HCT116 (cell line): ENCODE measurements at regions not wholly inside any gene's neighbourhood (a gene's known extent, or its start where the extent isn't known, plus 50 kb on each side); places are given as distances from the start of the nearest gene placed in this dataset.

Experiments
- ATAC-seq: fragments of 200-7000 bp; cut with Tn5 transposase; 2 replicates; pipeline ENCODE4 v1.9.1; 2020; ENCODE audit warnings: mild to moderate bottlenecking, moderate library complexity
- BruUV-seq: library from RNA; stranded (reverse); fragments of 400-500 nt; replicated peaks from 2 replicates; lab custom pipeline; 2021; lab: Mats Ljungman, UMichigan
- CTCF ChIA-PET: fragments of 300-600 bp; sonication (Branson Sonifier 250); formaldehyde crosslinking; loops from one replicate; lab custom pipeline; 2021; ENCODE audit warnings: antibody characterized with exemption; lab: Charles Lee
- POLR2A ChIA-PET: fragments of 300-600, 350-600 bp; sonication (Branson Sonifier 250); formaldehyde crosslinking; loops from one replicate; lab custom pipeline; 2021; ENCODE audit warnings: antibody characterized with exemption; lab: Charles Lee
- RAD21 ChIA-PET, 2 experiments: fragments of 300-600 bp; sonication (Branson Sonifier 250); formaldehyde crosslinking; loops; one replicate each; lab custom pipeline; 2023; ENCODE audit warnings: low total read pairs in 2 of 2; ENCODE audit not compliant: uncharacterized antibody in 2 of 2, unreplicated experiment in 2 of 2, low non-redundant PET in 1 of 2; lab: Charles Lee
- DNase-seq: peaks from one replicate; pipeline ENCODE4 v3.0.0-alpha.2; 2010; ENCODE audit warnings: low read depth, low spot score
- H2AFZ ChIP-seq: fragments of 200-600 bp; shearing (Covaris generic), sonication (generic); 2 replicates; pipeline ENCODE4 v1.6.1; 2017; ENCODE audit warnings: low read depth, mixed run types, mixed read lengths, antibody characterized with exemption, low read length; ENCODE audit not compliant: poor library complexity, severe bottlenecking
- H3K27ac ChIP-seq: 2 replicates; pipeline ENCODE4 v1.5.1; 2012; ENCODE audit warnings: low read depth, low read length
- H3K27me3 ChIP-seq: fragments of 200-600 bp; sonication (generic); 2 replicates; pipeline ENCODE4 v1.6.1; 2016; ENCODE audit warnings: mixed run types, low read length, mixed read lengths; ENCODE audit not compliant: insufficient read depth
- H3K36me3 ChIP-seq, 2 experiments: fragments of 200-500 bp in 1 of 2; fragments of 200-600 bp in 1 of 2; sonication (Bioruptor generic) in 1 of 2; sonication (generic) in 1 of 2; 2 replicates each; pipeline versions ENCODE4 v1.5.1 to v1.6.1; 2014 to 2016; ENCODE audit warnings: low read length in 2 of 2, inconsistent platforms in 1 of 2, mixed read lengths in 1 of 2, mixed run types in 1 of 2; ENCODE audit not compliant: insufficient read depth in 2 of 2, control insufficient read depth in 1 of 2
- H3K4me1 ChIP-seq, 2 experiments: fragments of 200-600 bp in 1 of 2; sonication (generic) in 1 of 2; 2 replicates each; pipeline versions ENCODE4 v1.5.1 to v1.6.1; 2012 to 2017; ENCODE audit warnings: low read length in 2 of 2, inconsistent platforms in 1 of 2, mild to moderate bottlenecking in 1 of 2, mixed read lengths in 1 of 2, mixed run types in 1 of 2, moderate library complexity in 1 of 2; ENCODE audit not compliant: insufficient read depth in 2 of 2, control insufficient read depth in 1 of 2
- H3K4me2 ChIP-seq: fragments of 200-600 bp; sonication (generic); 2 replicates; pipeline ENCODE4 v1.6.1; 2017; ENCODE audit warnings: mixed run types, low read length, mixed read lengths
- H3K4me3 ChIP-seq, 2 experiments: fragments of 200-600 bp in 1 of 2; sonication (generic) in 1 of 2; replicated peaks in 1 of 2; 2 replicates each; pipeline ENCODE4 v1.5.1; 2011 to 2016; ENCODE audit warnings: low read length in 2 of 2, control low read depth in 1 of 2, low read depth in 1 of 2, mild to moderate bottlenecking in 1 of 2, mixed read lengths in 1 of 2, mixed run types in 1 of 2
- H3K79me2 ChIP-seq: fragments of 200-600 bp; sonication (generic); 2 replicates; pipeline ENCODE4 v1.6.1; 2017; ENCODE audit warnings: mild to moderate bottlenecking, mixed run types, low read length, moderate library complexity, mixed read lengths; ENCODE audit not compliant: insufficient read depth
- H3K9ac ChIP-seq: fragments of 200-600 bp; sonication (generic); 2 replicates; pipeline ENCODE4 v1.6.1; 2016; ENCODE audit warnings: low read length, mixed read lengths
- H3K9me2 ChIP-seq: fragments of 200-600 bp; sonication (generic), shearing (Covaris generic); 2 replicates; pipeline ENCODE4 v1.6.1; 2017; ENCODE audit warnings: mixed run types, mild to moderate bottlenecking, moderate library complexity; ENCODE audit not compliant: insufficient read depth
- H3K9me3 ChIP-seq, 2 experiments: fragments of 200-500 bp in 1 of 2; fragments of 200-600 bp in 1 of 2; sonication (Bioruptor generic) in 1 of 2; sonication (generic) in 1 of 2; 2 replicates each; pipeline ENCODE4 v1.6.1; 2014 to 2017; ENCODE audit warnings: low read length in 2 of 2, mixed read lengths in 2 of 2, inconsistent platforms in 1 of 2, low read depth in 1 of 2, mild to moderate bottlenecking in 1 of 2, mixed run types in 1 of 2, moderate library complexity in 1 of 2; ENCODE audit not compliant: control insufficient read depth in 1 of 2, insufficient read depth in 1 of 2
- H4K20me1 ChIP-seq: fragments of 200-600 bp; sonication (generic), shearing (Covaris generic); 2 replicates; pipeline ENCODE4 v1.6.1; 2017; ENCODE audit warnings: mixed run types, mild to moderate bottlenecking, moderate library complexity; ENCODE audit not compliant: insufficient read depth
- ATF3 ChIP-seq: IDR thresholded peaks from 2 replicates; pipeline ENCODE4 v1.6.1; 2012
- CBX3 ChIP-seq: IDR thresholded peaks from 2 replicates; pipeline ENCODE4 v1.6.1; 2012; ENCODE audit warnings: low read depth
- CTCF ChIP-seq, 3 experiments: fragments of 200-600 bp in 1 of 3; sonication (generic) in 1 of 3; IDR thresholded peaks in 2 of 3; conservative IDR thresholded peaks in 1 of 3; 2 replicates each; pipeline ENCODE4 v1.5.1; 2012 to 2017; ENCODE audit warnings: low read depth in 2 of 3, low read length in 2 of 3, antibody characterized with exemption in 1 of 3, borderline replicate concordance in 1 of 3, control low read depth in 1 of 3, mild to moderate bottlenecking in 1 of 3, mixed read lengths in 1 of 3, mixed run types in 1 of 3, moderate library complexity in 1 of 3; ENCODE audit not compliant: insufficient read depth in 1 of 3
- EGR1 ChIP-seq: IDR thresholded peaks from 2 replicates; pipeline ENCODE4 v1.6.1; 2012; ENCODE audit warnings: low read depth
- ELF1 ChIP-seq: IDR thresholded peaks from 2 replicates; pipeline ENCODE4 v1.6.1; 2012; ENCODE audit warnings: low read depth, borderline replicate concordance
- EZH2phosphoT487 ChIP-seq: fragments of 200-600 bp; IDR thresholded peaks from 2 replicates; pipeline ENCODE4 v1.6.1; 2018; ENCODE audit warnings: antibody characterized with exemption, borderline replicate concordance
- MAX ChIP-seq: IDR thresholded peaks from 2 replicates; pipeline ENCODE4 v1.6.1; 2012
- POLR2A ChIP-seq: IDR thresholded peaks from 2 replicates; pipeline ENCODE4 v1.7.0; 2011; ENCODE audit warnings: borderline replicate concordance; ENCODE audit not compliant: insufficient read depth, insufficient read length; ENCODE audit errors: extremely low read depth
- REST ChIP-seq: IDR thresholded peaks from 2 replicates; pipeline ENCODE4 v1.6.1; 2012; ENCODE audit warnings: low read depth
- SP1 ChIP-seq: IDR thresholded peaks from 2 replicates; pipeline ENCODE4 v1.6.1; 2012; ENCODE audit warnings: low read depth
- SRF ChIP-seq: IDR thresholded peaks from 2 replicates; pipeline ENCODE4 v1.6.1; 2012; ENCODE audit warnings: low read depth
- TCF7L2 ChIP-seq: IDR thresholded peaks from 2 replicates; pipeline ENCODE4 v1.7.0; 2011; ENCODE audit warnings: borderline replicate concordance, inconsistent platforms; ENCODE audit not compliant: insufficient read depth, insufficient read length; ENCODE audit errors: extremely low read depth
- YY1 ChIP-seq: IDR thresholded peaks from 2 replicates; pipeline ENCODE4 v1.6.1; 2011; ENCODE audit warnings: low read length, low read depth, moderate library complexity, mild to moderate bottlenecking; ENCODE audit not compliant: insufficient replicate concordance; ENCODE audit errors: extremely low read depth
- intact Hi-C: fragments of 100-400 bp; cut with micrococcal nuclease; formaldehyde crosslinking; loops from 2 replicates; pipeline ENCODE4 v1.10.0; 2022
- TF ChIP-seq, protein P1 (sequence below): IDR thresholded peaks from 2 replicates; pipeline ENCODE4 v1.6.1; 2011; ENCODE audit warnings: mild to moderate bottlenecking, low read length, moderate library complexity; ENCODE audit not compliant: insufficient replicate concordance; ENCODE audit errors: extremely low read depth

GRCh38 chr2:191614759-191615158 is 63.2 kb upstream of the NABP1 start:
- no peaks in the 10 kb centered on the region for H3K9me2 ChIP-seq

More at GRCh38 chr2:191614759-191615158, 63.2 kb upstream of the NABP1 start:
- CTCF ChIA-PET: no interaction called here
- POLR2A ChIA-PET: interaction anchor here (0.9 kb wide), 1 partner anchor 63 kb away, joined by 4 read pairs; the partner anchor contains the start of gene NABP1
- H3K4me3 ChIP-seq: no peak overlapping the region
- BruUV-seq: no TSS peak
- no peaks in the 10 kb centered on the region for H3K79me2 ChIP-seq
- H3K4me1 ChIP-seq: no peaks in the 10 kb centered on the region
- RAD21 ChIA-PET: no interaction called here
- no peaks in the 10 kb centered on the region for H3K27me3 ChIP-seq
- TF ChIP-seq CBX3 (no peak), SRF (no peak), REST (no peak), ELF1 (no peak), CTCF (IDR thresholded peaks at IDR 0.05 in 2 of 3, conservative IDR thresholded peaks at IDR 0.05 in 1 of 3; ENCODE audit: borderline replicate concordance in 1 of 3, insufficient read depth in 1 of 3, low read depth in 2 of 3, low read length in 2 of 3) (no peak), POLR2A (no peak), TCF7L2 (no peak), EZH2phosphoT487 (no peak), EGR1 (no peak), MAX (no peak), YY1 (no peak), SP1 (no peak), ATF3 (no peak)
- TF ChIP-seq, protein P1, sequence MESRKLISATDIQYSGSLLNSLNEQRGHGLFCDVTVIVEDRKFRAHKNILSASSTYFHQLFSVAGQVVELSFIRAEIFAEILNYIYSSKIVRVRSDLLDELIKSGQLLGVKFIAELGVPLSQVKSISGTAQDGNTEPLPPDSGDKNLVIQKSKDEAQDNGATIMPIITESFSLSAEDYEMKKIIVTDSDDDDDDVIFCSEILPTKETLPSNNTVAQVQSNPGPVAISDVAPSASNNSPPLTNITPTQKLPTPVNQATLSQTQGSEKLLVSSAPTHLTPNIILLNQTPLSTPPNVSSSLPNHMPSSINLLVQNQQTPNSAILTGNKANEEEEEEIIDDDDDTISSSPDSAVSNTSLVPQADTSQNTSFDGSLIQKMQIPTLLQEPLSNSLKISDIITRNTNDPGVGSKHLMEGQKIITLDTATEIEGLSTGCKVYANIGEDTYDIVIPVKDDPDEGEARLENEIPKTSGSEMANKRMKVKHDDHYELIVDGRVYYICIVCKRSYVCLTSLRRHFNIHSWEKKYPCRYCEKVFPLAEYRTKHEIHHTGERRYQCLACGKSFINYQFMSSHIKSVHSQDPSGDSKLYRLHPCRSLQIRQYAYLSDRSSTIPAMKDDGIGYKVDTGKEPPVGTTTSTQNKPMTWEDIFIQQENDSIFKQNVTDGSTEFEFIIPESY: no peak
- DNase-seq (no peak), ATAC-seq (no peak; the same call in 1 of the 2 replicates)
- intact Hi-C loops: no loop called here
- H2AFZ ChIP-seq: no peak overlapping the region
- H4K20me1 ChIP-seq: no peaks in the 10 kb centered on the region
- no peak overlapping the region for H3K9ac ChIP-seq
- H3K9me3 ChIP-seq: no peaks in the 10 kb centered on the region
- no peaks in the 10 kb centered on the region for H3K36me3 ChIP-seq
- no peak overlapping the region for H3K27ac ChIP-seq
- H3K4me2 ChIP-seq: no peak overlapping the region
